Muscle of arm (tissue), 1 donor: ENCODE measurements at regions not wholly inside any gene's neighbourhood (a gene's known extent, or its start where the extent isn't known, plus 50 kb on each side); places are given as distances from the start of the nearest gene placed in this dataset.
"Not testable (repeated sequence)": the region's sequence is repeated elsewhere in the genome, so short reads cannot be mapped to it uniquely, and the experiment has no call there.

Source experiments
- DNase-seq: peaks from one replicate; pipeline ENCODE4 v3.0.0-alpha.2; 2013

DNA sequence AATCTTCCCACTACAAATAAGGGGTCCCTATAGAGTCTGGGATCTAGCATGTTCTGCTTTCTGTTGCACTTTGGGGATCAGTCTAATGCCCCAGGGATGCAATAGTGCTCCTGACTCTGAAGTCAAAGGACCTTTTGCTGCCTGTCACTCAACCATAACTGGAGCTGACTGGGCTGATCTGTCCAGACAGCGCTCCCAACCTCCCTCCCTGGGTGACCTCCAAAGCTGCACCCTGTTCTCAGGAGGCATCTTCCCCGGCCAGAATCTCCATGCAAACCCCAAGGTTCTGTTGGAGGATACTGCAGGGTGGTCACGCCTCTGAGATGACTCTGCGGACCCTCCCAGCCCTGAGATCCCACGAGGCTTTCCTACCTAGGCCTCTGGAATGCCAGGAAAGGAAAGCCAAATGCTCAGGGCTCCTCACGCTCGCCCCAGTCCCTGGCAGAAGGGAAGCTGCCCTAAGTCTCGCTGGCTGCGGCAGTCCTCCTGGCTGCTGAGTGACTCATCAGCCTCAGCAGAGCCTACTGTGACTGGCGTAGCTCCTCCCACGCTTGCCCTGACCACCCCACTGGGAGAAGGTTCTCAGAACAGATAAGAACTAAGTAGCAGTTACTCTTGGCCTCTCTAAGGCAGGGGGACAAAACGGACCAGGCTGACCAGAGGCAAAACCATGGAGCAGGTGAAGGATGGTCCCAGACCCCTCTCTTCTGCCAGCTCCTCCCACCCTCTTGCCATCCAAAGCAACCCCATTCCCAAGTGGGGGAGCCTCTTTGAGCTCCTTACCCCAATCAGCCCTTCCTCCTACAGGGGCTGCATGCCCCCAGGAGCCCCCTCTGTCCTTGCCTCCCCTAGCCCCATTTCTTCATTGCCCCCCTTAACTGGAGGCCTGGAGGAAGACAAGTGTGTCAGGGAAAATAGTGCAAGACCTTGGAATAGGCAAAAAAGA lies 124.1 kb upstream of the TNRC6C start:
- DNase-seq, result no peak

DNA sequence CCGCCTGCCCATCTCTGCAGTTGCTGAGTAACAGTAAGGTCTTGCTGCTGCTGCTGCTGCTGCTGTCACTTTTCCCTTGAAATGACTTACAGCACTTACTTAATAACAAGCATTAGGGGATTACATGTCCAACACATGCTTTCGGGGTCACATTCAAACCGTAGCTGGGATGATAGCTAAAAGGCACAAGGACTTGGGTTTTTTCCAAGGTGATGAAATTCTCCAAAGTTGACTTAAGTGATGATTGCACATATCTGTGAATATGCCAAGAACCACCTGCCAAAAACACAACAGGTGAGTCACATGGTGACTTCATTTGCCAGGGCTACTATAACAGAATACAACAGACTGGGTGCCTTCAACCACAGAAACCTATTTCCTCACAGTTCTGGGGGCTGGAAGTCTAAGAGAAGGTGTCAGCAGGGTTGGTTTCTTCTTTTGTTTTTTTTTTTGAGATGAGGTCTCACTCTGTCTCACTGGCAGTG lies 121.9 kb upstream of the TNRC6C start:
- DNase-seq, result no peak

DNA sequence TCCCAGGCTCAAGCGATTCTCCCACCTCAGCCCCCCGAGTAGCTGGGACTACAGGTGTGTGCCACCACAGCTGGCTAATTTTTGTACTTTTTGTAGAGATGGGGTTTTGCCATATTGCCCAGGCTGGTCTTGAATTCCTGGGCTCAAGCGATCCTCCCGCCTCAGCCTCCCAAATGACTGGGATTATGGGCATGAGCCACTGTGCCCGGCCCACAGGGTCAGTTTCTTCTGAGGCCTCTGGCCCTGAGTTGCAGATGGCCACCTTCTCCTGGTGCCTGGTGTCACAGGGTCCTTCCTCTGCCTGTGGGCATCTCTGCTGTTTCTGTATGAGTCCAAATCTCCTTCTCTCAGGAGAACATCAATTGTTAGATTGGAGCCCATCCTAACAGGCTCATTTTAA lies 121.4 kb upstream of the TNRC6C start:
- not testable (repeated sequence) for DNase-seq

DNA sequence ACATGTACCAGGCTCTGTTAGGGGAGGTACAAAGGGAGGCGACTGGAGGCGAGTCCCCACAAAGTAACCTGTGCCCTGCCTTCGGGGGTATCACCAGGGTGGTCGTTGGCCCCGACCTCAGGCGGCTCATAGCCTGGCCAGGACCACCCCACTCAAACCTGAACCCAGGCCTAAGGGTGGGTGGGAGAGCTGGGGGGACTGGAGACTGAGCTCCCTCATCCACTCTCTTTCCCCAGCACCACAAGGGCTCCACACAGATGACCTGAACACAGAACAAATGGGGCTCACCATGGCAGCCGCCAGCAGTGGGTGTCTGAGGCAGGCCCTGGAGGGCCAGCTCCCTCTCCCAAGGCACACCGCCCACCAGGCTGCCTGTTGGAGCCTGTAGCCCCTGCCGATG lies 120.6 kb upstream of the TNRC6C start:
- no peak for DNase-seq

DNA sequence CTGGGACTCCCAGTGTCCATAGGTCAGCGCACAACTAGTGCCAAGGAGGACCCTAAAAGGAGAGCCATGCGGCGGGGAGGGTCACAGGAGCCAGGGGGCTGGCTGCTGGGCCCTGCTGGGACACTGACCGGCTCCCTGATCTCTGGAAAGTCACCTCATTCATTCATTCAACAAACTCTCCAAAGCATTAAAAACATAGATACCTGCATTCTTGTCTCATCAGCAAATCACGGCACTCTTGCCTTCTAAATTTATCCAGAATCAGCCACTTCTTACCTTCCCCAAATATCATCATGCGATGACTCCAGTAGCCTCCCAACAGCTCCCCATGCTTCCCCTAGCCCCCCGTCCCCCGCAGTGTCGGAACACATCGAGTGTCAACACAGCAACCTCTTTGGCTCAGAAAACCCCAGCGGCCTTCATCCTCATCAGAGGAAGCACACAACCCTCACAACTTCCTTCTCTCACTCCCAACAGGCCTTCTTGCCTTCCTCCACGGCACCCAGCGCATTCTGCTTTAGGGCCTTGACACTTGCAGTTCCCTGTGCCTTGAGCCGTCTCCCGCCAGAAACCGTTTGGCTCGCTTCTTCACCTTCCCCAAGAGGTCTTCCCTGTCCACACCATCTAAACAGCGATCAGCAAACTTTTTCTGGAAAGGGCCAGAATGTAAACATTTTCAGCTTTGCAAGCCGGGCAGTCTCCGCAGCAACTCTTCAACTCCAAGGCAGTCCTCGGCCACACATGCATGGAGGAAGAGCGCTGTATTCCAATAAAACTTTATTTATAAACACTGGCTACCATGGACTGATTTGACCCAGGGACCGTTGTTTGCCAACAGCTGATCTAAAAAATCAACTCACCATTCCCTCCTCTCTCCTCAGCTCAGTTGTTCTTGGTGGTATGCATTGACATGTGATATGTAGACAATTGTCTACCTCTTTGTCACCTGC lies 119.5 kb upstream of the TNRC6C start:
- DNase-seq, result no peak

DNA sequence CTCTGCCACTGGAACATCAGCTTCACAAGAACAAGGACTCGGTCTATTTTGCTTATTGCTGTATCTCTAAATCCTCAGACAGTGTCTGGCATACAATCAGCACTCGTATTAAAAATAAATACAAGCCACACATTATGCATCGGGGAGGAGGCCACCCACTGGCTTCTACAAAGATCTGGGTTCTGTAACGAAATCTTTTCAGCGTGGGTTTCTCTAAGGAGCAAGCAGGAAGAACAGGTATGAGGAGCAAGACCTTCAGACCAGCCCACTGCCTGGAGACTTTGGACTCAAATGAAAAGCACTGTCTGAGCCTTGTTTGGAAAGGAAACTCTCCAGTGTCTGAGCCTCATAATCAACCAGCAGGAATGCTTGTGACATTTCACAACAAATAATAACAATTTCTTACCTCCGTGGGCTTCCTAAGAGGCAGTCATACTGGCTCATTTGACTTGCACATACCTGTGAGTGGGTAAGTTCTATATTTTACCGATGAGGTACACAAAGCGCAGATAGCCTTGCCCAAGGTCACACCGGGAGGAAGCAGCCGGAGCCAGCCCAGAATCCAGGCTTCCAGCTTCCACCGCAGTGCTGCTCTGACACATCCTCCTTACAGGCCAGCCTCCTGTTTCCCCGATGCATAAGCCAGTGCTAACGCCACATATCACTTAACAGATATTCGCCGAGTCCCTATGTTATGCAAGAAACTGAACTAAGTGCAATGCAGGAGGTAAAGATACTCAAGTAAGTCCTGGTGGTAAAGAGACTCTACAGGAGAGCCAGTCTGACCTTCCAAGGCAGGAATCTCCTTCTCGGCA lies 118.6 kb upstream of the TNRC6C start:
- no peak for DNase-seq

DNA sequence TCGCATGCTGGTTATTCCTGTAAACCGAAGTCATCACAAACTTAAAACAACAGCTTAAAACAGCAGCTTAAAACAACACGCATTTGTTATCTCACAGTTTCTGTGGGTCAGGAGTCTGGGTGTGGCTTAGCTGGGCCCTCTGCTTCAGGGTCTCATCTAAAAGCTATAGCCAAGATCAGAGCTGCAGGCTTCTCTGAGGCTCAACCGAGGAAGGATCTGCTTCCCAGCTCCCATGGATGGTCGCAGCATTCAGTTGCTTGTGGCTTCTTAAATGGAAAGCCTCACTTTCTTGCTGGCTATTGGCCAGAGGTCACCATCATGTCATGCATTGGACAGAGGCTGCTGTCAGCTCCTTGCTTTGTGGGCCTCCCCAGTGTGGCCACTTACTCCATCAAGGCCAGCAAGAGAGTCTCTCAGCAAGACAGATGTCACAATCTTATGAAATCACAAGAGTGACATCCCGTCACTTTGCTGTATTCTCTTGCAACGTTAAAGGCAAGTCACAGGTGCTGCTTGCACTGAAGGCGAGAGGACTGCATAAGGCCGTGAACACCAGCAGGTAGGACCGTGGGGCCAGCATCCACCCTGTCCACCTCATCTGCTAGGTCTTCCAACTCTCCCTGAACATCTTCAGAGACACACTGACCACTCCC lies 117.9 kb upstream of the TNRC6C start:
- no peak for DNase-seq

DNA sequence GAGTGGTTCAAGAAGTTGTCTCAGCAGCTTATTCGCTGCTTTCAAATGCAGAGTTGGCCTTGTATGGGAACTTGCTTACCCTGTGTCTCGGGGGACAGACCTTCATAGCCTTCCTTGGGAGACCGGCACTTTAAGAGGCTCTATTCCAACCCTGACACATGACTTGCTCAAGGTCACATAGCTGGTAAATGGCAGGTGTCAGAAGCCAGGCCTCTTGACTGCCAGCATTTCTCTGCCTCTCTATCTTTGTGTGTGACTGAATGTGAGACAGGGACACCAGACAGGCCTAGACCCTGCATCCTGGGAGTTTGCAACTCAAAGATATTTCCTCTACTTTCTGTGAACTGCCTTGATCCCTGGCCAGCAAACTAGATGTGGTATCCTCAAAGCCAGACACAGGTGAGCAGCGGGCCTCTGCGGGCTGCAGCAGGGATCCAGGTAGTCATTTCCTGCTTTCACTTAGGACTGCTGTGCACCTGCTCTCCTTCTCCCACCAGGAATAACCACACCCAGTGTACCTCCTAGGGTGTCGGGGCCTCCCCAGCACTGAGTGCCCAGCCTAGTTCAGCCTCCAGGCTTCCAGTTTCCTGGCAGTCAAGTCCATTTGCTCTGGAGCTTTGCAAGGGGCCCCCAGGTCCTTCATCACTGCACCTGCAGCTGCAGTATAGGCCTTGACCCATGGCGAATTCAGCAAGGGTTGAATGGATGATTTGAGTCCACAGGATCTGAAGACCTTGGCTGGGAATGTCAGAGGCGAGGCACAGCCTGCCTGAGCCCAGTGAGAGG lies 116.6 kb upstream of the TNRC6C start:
- no peak for DNase-seq

DNA sequence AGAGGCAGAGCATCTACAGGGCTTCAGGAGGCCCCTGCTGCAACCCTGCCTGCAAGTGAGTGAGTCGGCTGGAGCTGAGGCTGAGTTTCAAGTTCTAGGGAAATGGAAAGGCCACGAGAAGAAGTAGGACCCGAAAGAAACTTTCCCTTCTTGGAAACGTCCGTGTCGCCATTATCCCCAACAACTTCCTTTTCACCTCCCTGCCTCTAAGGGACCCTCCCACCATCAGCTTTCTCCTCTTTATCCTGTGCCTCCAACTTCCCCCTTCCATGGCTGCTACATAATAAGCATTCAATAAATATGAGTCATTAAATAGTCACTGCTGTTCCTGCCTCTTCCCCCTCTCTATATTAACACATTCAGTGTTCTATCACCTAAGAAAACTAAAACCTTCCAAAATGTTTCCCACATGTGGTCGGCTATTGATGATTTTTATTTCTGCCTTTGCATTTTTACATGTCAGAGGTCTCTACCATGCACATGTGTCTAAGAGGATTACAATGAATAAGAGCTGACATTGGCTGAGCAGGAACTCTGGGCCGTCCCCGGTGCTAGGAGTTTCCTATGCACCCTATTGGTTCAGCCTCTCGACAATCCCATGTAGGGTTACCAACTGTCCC lies 115.9 kb upstream of the TNRC6C start:
- DNase-seq, result no peak

DNA sequence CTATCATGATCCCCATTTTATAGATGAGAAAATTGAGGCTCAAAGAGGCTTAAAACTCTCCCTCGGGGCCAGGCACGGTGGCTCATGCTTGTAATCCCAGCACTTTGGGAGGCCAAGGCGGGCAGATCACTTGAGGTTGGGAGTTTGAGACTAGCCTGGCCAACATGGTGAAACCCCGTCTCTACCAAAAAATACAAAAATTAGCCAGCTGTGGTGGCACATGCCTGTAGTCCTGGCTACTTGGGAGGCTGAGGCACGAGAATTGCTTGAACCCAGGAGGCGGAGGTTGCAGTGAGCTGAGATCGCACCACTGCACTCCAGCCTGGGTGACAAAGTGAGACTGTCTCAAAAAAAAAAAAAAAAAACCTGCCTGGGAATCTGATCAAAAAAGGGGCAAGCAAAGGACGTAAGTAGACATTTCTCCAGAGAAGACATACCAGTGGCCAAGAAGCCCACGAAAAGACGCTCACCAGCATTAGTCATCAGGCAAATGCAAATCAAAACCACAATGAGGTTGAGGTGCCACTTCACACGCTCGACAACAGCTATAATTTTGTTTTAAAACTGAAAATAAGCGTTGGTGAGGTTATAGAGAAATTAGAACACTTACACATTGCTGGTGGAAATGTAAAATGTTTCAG lies 115.1 kb upstream of the TNRC6C start:
- not testable (repeated sequence) for DNase-seq

DNA sequence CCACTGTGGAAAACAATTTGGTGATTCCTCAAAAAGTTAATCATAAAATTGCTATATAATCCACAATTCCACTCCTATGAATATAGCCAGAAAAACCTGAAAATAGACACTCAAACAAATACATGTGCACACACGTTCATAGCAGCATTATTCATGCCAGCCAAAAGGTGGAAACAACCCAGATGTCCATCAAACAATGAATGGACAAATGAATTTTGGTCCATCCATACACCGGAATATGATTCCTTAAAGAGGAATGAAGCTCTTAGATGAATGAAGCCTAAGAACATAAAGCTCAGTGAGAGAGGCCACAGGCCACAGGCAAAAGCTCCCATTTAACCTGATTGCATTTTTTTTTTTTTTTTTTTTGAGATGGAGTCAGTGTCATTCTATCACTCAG lies 114.6 kb upstream of the TNRC6C start:
- DNase-seq, result no peak

DNA sequence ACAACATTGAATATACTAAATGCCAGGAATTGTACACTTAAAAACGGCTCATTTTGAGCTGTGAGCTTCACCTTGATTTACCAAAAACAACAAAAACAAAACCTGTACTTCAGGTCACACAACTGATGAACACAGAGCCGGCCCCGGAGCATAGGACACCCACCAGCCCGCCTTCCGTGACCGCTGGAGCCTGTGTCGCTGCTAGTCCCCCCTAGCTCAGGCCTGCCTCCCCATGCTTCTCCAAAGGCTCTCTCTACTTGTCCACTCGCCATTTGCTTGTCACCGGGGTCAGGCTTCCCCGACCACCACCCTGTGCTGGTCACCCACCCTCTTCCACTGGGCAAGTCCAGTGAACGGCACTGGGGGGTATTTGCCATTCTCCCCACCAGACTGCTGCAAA lies 113.8 kb upstream of the TNRC6C start:
- DNase-seq, result no peak

DNA sequence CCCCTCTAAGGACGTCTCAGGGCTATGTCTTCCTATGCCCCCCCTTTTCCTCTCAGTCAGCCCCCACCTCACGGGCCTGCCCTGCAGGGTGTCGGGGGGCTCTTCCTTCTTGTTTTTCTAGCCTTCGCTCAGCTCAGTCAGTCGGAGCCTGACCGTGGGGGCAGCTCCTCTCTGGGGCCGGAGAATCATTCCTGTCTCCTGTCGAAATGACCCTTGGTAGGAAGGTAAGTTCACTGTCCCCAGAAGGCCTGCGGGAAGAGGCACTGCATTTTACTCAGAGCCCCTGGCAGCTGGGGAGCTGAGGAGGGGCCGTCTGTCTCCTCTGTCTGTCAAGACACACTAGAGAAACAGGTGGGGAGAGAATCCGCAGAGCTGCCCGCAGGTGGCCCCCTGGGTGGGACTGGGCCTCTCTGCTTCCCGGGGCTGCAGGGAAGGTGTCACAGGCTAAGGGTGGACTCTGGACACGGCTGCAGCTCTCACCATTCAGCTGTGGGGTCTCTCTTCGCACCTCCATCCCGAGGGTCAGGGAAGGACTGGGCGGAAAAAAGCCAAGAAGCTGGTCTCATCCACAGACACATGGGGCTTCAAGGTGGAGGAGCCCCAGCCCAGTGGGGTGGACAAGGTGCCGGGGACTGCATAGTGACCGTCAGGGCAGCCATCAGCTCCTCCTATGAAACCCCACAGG lies 112.8 kb upstream of the TNRC6C start:
- no peak for DNase-seq

DNA sequence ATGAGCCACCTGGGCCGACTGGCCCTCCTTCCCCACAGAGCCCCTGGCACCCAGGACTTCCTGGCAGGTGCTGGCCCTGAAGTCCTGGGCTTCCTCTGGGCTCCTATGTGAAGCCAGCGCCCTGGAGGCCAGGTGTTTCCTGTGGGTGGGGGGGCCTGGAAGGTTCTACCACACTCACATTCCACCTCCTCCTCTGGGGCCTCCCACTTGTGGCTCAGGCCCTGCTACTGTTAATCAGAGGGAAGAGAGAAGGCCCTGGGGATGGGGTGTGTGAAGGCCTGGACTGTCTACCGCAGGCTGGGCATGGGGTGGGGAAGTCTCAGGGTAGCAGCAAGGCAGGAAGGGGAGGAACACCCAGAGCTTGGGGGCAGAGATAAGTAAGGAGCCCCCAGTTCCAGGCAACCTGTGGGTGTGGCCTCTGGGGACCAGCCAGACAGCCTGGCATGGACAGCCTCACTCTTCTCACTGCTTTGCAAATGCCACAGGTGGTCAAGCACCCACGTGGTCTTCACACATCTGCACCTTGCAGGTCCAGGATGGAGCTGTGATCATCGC lies 111.9 kb upstream of the TNRC6C start:
- DNase-seq, result no peak

DNA sequence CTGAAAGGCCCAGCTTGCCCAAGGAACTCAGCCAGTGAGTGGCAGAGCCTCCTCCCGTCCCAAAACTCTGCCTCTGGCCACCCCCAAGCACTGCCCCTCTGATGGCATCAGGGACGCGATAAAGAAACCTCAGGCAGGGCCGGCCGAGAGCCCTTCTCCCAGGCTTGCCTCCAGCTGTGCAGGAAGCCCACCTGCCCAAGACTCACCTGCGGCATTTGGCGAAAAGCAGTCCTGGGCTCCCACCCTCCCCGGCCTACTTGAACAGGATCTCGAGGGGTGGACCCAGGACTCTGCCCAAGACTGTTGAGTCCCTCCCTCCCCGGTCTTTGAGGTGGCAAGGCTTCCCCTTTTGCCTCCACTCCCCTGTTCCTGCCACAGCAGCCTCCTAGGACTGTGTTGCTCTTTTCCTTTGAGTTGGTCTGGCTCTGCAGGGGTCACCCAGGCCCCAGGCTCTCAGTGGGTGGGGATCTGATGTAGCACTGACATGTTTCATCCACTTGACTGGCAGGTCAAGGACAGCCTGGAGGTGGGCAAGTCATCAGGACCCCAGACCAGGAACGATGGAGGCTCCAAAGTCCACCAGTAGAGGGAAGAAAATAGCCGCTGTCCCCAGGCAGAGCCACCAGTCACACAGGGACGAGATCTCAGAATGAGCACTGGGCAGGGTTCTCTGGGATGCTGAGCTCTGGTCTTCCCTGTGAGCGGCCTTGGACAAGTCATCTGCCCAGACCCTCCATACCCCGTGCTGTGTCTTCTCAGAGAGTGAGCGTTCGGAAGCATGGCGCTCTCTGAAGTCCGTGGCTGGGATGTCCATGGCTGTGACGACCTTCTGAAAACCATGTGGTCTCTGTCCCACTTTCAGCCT lies 111.0 kb upstream of the TNRC6C start:
- no peak for DNase-seq

DNA sequence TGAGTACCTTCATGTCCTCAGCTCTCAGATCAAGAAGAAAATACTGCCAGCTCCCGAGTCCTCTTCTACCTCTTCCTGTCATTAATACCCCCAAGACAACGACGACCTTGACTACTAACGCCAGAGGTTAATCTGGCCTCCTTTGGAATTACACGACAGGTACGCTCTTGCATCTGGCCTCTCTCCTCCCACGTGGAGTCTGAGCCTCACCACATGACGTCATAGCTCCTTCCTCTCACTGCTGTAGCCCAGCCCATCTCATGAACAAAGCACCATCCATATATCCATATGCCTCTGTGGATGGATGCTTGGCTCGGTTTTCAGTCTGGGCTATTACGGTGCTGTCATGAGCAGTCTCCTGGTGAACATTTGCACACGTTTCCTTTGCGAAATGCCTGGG lies 110.2 kb upstream of the TNRC6C start:
- DNase-seq, result no peak

DNA sequence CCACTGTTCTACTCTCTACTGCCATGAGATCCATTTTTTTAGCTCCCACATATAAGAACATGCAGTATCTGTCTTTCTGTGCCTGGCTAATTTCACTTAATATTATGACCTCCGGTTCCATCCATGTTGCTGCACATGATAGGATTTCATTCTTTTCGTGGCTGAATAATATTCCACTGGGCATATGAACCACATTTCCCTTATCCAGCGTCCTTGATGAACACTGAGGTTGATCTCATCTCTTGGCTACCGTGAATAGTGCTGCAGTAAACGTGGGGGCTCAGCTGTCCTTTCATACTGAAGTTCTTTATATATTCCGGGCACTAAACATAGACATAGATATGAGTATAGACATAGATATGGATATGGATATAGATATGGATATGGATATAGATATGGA lies 109.3 kb upstream of the TNRC6C start:
- DNase-seq, result no peak
